Tibial nerve (tissue), 4 donors: ENCODE measurements at regions not wholly inside any gene's neighbourhood (a gene's known extent, or its start where the extent isn't known, plus 50 kb on each side); places are given as distances from the start of the nearest gene placed in this dataset.

ENCODE experiments used
- EP300 ChIP-seq, 2 donors: sonication (generic); formaldehyde crosslinking; IDR thresholded peaks; one replicate each; pipeline ENCODE4 v1.6.1; 2017; ENCODE audit warnings: antibody characterized with exemption in 2 of 2, mild to moderate bottlenecking in 1 of 2
- POLR2A ChIP-seq, 2 donors: fragments of 450-650 bp; IDR thresholded peaks; one replicate each; pipeline ENCODE4 v1.6.1; 2017; ENCODE audit warnings: antibody characterized with exemption in 2 of 2, mild to moderate bottlenecking in 2 of 2, moderate library complexity in 2 of 2
- TF ChIP-seq, protein P1 (sequence below), 5 experiments: fragments of 200-600 bp in 3 of 5; fragments of 450-650 bp in 2 of 5; sonication (generic) in 3 of 5; IDR thresholded peaks; one replicate each; pipeline ENCODE4 v1.5.1; 2016 to 2019; ENCODE audit warnings: antibody characterized with exemption in 5 of 5, mild to moderate bottlenecking in 3 of 5, moderate library complexity in 2 of 5

DNA sequence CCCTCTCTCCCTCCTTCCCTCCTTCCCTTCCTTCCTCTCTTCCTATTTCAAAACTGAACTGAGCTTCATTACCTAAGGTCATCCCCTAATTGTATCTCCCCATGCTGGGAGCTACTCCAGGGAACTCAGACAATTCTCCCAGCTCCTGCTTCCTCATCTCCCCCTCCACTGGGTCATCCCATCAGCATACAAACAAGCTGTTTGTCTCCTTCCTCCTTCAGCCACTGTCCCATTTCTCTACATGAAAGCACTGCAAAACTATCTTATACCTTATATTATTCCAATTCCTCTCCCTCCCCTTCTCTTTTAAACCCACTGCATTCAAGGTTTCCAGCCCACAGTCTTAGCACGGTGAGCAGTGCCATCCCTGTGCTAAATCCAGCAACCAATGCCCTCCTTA lies 262.4 kb downstream of the AGTPBP1 start:
- TF ChIP-seq, protein P1, sequence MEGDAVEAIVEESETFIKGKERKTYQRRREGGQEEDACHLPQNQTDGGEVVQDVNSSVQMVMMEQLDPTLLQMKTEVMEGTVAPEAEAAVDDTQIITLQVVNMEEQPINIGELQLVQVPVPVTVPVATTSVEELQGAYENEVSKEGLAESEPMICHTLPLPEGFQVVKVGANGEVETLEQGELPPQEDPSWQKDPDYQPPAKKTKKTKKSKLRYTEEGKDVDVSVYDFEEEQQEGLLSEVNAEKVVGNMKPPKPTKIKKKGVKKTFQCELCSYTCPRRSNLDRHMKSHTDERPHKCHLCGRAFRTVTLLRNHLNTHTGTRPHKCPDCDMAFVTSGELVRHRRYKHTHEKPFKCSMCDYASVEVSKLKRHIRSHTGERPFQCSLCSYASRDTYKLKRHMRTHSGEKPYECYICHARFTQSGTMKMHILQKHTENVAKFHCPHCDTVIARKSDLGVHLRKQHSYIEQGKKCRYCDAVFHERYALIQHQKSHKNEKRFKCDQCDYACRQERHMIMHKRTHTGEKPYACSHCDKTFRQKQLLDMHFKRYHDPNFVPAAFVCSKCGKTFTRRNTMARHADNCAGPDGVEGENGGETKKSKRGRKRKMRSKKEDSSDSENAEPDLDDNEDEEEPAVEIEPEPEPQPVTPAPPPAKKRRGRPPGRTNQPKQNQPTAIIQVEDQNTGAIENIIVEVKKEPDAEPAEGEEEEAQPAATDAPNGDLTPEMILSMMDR (IDR thresholded peaks at IDR 0.05) = no peak
- TF ChIP-seq POLR2A (IDR thresholded peaks at IDR 0.05) = no peak
- TF ChIP-seq EP300 (IDR thresholded peaks at IDR 0.05) = no peak
